Head of caudate nucleus (tissue), 42 donors: ENCODE measurements at regions not wholly inside any gene's neighbourhood (a gene's known extent, or its start where the extent isn't known, plus 50 kb on each side); places are given as distances from the start of the nearest gene placed in this dataset.

Experiments
- DNase-seq, 42 donors: peaks; one replicate each; pipeline versions ENCODE4 v3.0.0 to v3.0.0-alpha.2; 2020 to 2021; ENCODE audit warnings: mixed read lengths in 7 of 42
- intact Hi-C: fragments of 100-400 bp; cut with DNase I; formaldehyde crosslinking; loops from one replicate; pipeline ENCODE4 v1.15.0; 2022

DNA sequence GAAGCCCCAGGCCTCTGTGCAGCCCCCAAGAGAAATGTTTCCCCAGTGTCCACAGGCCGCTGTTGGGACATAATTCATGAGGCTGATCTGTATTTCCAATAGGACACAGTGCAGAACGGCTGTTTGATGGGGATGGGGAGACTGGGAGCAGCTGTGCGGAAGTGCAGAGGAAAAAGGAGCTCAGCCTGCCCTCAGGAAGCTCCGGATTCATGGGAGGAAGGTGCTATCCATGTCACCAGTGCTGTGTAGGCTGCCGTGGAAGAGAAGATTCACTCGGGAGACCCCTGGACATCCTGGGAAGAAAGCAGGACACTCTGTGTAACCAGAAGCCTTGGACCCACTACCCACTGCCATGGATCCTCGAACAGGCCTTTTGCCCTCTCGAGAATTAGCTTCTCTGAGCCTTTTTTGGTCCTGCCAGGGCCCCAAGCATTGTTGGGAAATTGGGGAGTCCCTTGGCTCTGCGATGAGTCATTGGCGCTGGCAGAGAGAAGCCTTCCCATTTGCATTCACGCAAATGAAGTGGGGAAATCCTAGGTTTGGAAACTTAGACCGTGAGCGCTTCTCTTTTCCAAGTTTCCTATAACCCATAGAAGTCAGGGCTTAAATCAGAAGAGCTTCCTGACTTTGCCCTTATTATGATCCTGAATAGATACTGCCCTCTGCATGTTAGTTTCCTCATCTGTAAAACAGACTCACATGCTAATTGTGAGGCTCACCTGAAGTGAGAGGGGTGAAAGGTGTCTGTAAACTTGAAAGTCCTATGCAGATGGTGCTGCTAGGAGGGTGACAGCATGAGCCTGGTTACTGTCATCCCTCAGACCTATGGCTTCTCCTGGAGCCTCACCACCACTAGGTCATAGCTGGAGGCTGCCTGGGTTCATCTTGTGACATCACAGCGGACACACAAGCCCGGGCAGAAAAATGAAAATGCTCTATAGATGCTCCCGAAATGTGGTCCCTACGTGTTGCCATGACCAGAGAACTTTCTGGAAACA is 229.2 kb upstream of the B3GAT1 start:
- intact Hi-C loops = no loop called here
- DNase-seq = peak in 2 of 42 donors; percentile 16 to 34

GRCh38 chr11:134640536-134640935 is 228.5 kb upstream of the B3GAT1 start:
- peak in 1 of 42 donors; percentile 27 for DNase-seq
- intact Hi-C loops = no loop called here

- intact Hi-C loops = loop anchor here (10.0 kb wide), 2 partner anchors 245 to 275 kb away; no protein-coding TSS in a partner anchor
- DNase-seq = peak in 6 of 42 donors; percentile 9 to 48 (median 38)
Measured at GRCh38 chr11:134639586-134640330, 227.7 kb upstream of the B3GAT1 start.

GRCh38 chr11:134638796-134639430 is 226.9 kb upstream of the B3GAT1 start:
- DNase-seq = no peak
- intact Hi-C loops = loop anchor here (10.0 kb wide), 2 partner anchors 244 to 274 kb away; no protein-coding TSS in a partner anchor

- intact Hi-C loops = loop anchor here (10.0 kb wide), 2 partner anchors 243 to 273 kb away; no protein-coding TSS in a partner anchor
- DNase-seq = peak in 1 of 42 donors; percentile 16
Measured at GRCh38 chr11:134637091-134638015, 225.3 kb upstream of the B3GAT1 start.

GRCh38 chr11:134636071-134636470 is 224.0 kb upstream of the B3GAT1 start:
- peak in 1 of 42 donors; percentile 21 for DNase-seq
- intact Hi-C loops = loop anchor here (10.0 kb wide), 2 partner anchors 241 to 271 kb away; no protein-coding TSS in a partner anchor

GRCh38 chr11:134634897-134635831 is 223.1 kb upstream of the B3GAT1 start:
- DNase-seq = peak in 20 of 42 donors; percentile 14 to 75 (median 42)
- intact Hi-C loops = loop anchor here (10.0 kb wide), 2 partner anchors 240 to 270 kb away; no protein-coding TSS in a partner anchor

GRCh38 chr11:134633276-134633675 is 221.2 kb upstream of the B3GAT1 start:
- peak in 2 of 42 donors; percentile 8 to 26 for DNase-seq
- intact Hi-C loops = loop anchor here (10.0 kb wide), 2 partner anchors 238 to 268 kb away; no protein-coding TSS in a partner anchor

DNA sequence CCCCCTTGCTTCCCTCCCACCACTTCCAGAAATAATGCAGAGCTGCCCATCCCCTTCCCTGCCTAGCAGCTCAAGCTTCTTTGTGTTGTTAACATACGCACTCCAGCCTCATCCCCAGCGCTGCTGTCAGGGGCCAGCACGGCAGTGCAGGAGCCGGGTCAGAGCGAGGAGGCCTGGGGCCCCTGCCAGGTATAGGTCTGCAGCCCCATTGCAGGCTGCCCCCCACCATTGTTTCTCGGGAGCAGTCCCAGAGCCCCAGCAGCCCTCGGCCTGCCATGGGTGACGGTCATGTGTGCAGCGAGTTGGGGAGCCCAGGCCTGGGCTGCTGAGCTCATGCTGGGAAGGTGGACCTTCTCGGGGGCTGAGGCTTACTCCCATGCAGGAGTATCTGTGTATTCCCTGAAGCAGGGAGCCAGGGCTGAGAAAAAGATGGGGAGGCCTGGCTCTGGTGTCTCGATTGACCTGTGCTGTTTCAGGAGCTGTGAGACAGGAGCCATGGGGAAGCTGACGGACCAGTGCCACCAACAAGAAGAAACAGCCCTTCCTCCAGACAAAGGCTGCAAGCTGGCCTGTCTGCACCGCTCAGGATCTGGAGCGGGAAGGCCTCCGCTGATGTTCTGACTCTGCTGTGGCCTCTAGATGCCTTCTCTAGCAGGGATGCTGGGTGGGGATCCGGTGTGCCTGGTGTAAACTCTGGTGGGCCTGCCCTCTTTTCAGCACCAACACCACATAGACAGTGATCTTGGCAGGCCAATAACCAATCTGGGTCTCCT is 220.5 kb upstream of the B3GAT1 start:
- intact Hi-C loops = loop anchor here (10.0 kb wide), 2 partner anchors 238 to 268 kb away; no protein-coding TSS in a partner anchor
- DNase-seq = peak in 4 of 42 donors; percentile 17 to 39 (median 32)

GRCh38 chr11:134630861-134631260 is 218.8 kb upstream of the B3GAT1 start:
- peak in 1 of 42 donors; percentile 14 for DNase-seq
- intact Hi-C loops = loop anchor here (10.0 kb wide), 2 partner anchors 236 to 266 kb away; no protein-coding TSS in a partner anchor

DNA sequence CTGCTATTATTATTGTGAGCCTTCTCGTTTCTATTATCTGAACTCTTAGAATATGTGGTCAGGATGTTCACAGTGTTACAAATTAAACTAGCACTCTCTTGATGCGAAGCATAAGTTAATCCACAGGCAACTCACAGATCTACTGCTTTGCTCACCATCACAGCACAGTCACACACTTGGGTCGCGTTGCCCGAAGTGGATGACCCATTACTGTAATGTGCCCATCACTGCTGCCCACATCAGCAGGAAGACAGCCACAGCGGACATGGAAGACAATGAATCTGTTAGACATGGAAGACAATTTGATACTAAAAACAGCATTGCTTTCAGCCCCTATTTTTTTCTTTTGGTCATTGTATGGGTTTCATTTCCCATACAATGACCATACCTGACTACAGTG is 216.4 kb upstream of the B3GAT1 start:
- DNase-seq = peak in 1 of 42 donors; percentile 16
- intact Hi-C loops = no loop called here

DNA sequence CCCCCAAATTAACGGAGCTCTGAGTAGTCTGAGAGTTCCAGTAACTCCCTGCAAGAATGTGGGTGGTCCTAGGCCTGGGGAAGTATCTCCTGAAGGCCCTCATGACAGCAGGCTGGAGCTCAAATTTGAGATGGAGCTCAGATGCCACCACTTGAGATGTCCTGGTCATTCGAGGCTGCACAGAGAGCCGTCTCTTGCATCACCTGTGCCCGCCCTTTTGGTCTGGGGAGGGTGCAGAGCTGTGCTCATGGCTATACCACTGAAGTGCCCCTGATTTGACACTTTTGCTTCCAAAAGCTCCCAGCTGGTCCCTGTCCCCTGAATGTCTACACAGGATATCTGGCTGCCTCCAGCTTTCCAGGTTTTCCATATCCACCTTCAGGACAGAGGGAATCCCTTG is 214.0 kb upstream of the B3GAT1 start:
- intact Hi-C loops = no loop called here
- DNase-seq = peak in 1 of 42 donors; percentile 17

DNA sequence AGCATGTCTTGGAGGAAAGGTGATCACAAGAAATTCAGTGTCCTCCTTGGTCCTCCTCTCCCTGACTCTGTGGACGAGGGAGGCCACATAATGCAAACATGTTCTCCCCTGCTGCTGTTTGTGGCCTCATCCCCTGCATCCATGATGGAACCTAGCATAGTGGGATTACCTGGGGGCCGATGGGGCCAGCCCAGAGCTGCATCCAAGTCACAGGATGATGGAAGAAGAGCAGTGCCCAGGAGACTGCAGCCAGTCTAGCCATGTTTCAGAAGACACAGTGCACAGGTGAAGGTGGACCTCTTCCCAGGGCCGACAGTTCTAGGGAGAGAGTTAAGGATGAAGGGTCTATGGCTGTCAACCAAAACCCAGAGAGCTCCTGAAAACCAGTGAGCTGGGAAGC is 213.6 kb upstream of the B3GAT1 start:
- DNase-seq = peak in 1 of 42 donors; percentile 17
- intact Hi-C loops = no loop called here

- intact Hi-C loops = no loop called here
- DNase-seq = no peak
Measured at GRCh38 chr11:134625151-134625550, 213.1 kb upstream of the B3GAT1 start.

GRCh38 chr11:134624166-134624920 is 212.3 kb upstream of the B3GAT1 start:
- peak in 1 of 42 donors; percentile 4 for DNase-seq
- intact Hi-C loops = no loop called here
